Neural cell (in vitro differentiated cells): ENCODE measurements at regions not wholly inside any gene's neighbourhood (a gene's known extent, or its start where the extent isn't known, plus 50 kb on each side); places are given as distances from the start of the nearest gene placed in this dataset.

Source experiments
- CTCF ChIP-seq: fragments of 450-650 bp; IDR thresholded peaks from 2 replicates; pipeline ENCODE4 v1.5.1; 2014; ENCODE audit warnings: antibody characterized with exemption, mild to moderate bottlenecking, moderate library complexity; ENCODE audit not compliant: poor library complexity, severe bottlenecking
- EP300 ChIP-seq: fragments of 450-650 bp; conservative IDR thresholded peaks from 2 replicates; pipeline ENCODE4 v1.6.1; 2014; ENCODE audit warnings: antibody characterized with exemption, mild to moderate bottlenecking, moderate library complexity; ENCODE audit not compliant: poor library complexity, severe bottlenecking
- EZH2 ChIP-seq: fragments of 200-600, 300-800 bp; shearing (Covaris generic), sonication (generic); IDR thresholded peaks from 2 replicates; pipeline ENCODE4 v1.6.1; 2014; ENCODE audit warnings: antibody characterized with exemption, low read length, borderline replicate concordance, mild to moderate bottlenecking; ENCODE audit not compliant: insufficient read depth, poor library complexity, severe bottlenecking
- MXI1 ChIP-seq: fragments of 450-650 bp; conservative IDR thresholded peaks from 2 replicates; pipeline ENCODE4 v1.6.1; 2014; ENCODE audit warnings: antibody characterized with exemption, mild to moderate bottlenecking; ENCODE audit not compliant: poor library complexity, severe bottlenecking
- POLR2AphosphoS5 ChIP-seq: IDR thresholded peaks from 2 replicates; pipeline ENCODE4 v1.6.1; 2012
- RAD21 ChIP-seq: fragments of 450-650 bp; conservative IDR thresholded peaks from 2 replicates; pipeline ENCODE4 v1.6.1; 2014; ENCODE audit warnings: antibody characterized with exemption, mild to moderate bottlenecking, moderate library complexity
- REST ChIP-seq: IDR thresholded peaks from 2 replicates; pipeline ENCODE4 v1.6.1; 2012; ENCODE audit warnings: borderline replicate concordance
- SMC3 ChIP-seq: fragments of 450-650 bp; conservative IDR thresholded peaks from 2 replicates; pipeline ENCODE4 v1.6.1; 2014; ENCODE audit warnings: antibody characterized with exemption, mild to moderate bottlenecking, moderate library complexity; ENCODE audit not compliant: poor library complexity

GRCh38 chr5:58117542-58117941 lies 342.3 kb downstream of the PLK2 start:
- TF ChIP-seq POLR2AphosphoS5: no peak
- no peak for TF ChIP-seq SMC3
- TF ChIP-seq CTCF: no peak
- no peak for TF ChIP-seq EZH2
- no peak for TF ChIP-seq RAD21
- TF ChIP-seq REST: no peak
- peak; percentile 37 for TF ChIP-seq EP300
- TF ChIP-seq MXI1: no peak
